ENCODE measurements at regions not wholly inside any gene's neighbourhood (a gene's known extent, or its start where the extent isn't known, plus 50 kb on each side); places are given as distances from the start of the nearest gene placed in this dataset.
"Not testable (repeated sequence)": the region's sequence is repeated elsewhere in the genome, so short reads cannot be mapped to it uniquely, and the experiment has no call there.

- H3K27ac ChIP-seq = no peak overlapping the region
- intact Hi-C loops (cut with DNase I) = no loop called here
Observed at GRCh38 chr6:141946502-141946901, 186.2 kb upstream of the GJE1 start.

GRCh38 chr6:141938664-141939063 lies 194.1 kb upstream of the GJE1 start:
- H3K4me1 ChIP-seq = no peaks in the 10 kb centered on the region
- WGBS, 2 donors = 33 to 54% methylated on average over 1 of the region's 1 CpG
- H3K9me3 ChIP-seq = peaks cover 0 to 4% (median 0%) of the 10 kb centered on the region in 3 donors
- intact Hi-C loops (cut with DNase I) = no loop called here
- H3K27ac ChIP-seq = no peak overlapping the region
- TF ChIP-seq CTCF (IDR thresholded peaks at IDR 0.05) (no peak), POLR2A (IDR thresholded peaks at IDR 0.05) (no peak)
- no peaks in the 10 kb centered on the region for H3K27me3 ChIP-seq
- no peaks in the 10 kb centered on the region for H3K36me3 ChIP-seq
- H3K4me3 ChIP-seq = no peak overlapping the region
- no peak for DNase-seq

More at GRCh38 chr6:141946502-141946901, 186.2 kb upstream of the GJE1 start:
- TF ChIP-seq CTCF (IDR thresholded peaks at IDR 0.05) = no peak
- no peak for TF ChIP-seq POLR2A (IDR thresholded peaks at IDR 0.05)
- WGBS, 2 donors = 15 to 28% methylated on average over 2 of the region's 2 CpGs
- Histone ChIP-seq H3K4me3 (no peak overlapping the region), H3K4me1 (no peaks in the 10 kb centered on the region), H3K36me3 (no peaks in the 10 kb centered on the region), H3K9me3 (peaks cover 0 to 10% (median 0%) of the 10 kb centered on the region in 3 donors), H3K27me3 (no peaks in the 10 kb centered on the region)
- no peak for DNase-seq

GRCh38 chr6:141932685-141933084 lies 200.0 kb upstream of the GJE1 start:
- H3K9me3 ChIP-seq = no peaks in the 10 kb centered on the region
- no peak overlapping the region for H3K27ac ChIP-seq
- WGBS, 2 donors = 59 to 63% methylated on average over 2 to 3 of the region's 3 CpGs
- H3K36me3 ChIP-seq = no peaks in the 10 kb centered on the region
- H3K4me1 ChIP-seq = no peaks in the 10 kb centered on the region
- no peak for DNase-seq
- no peak overlapping the region for H3K4me3 ChIP-seq
- no peak for TF ChIP-seq CTCF (IDR thresholded peaks at IDR 0.05)
- TF ChIP-seq POLR2A (IDR thresholded peaks at IDR 0.05) = no peak
- intact Hi-C loops (cut with DNase I) = no loop called here
- no peaks in the 10 kb centered on the region for H3K27me3 ChIP-seq

GRCh38 chr6:141926200-141926900 lies 206.4 kb upstream of the GJE1 start:
- H3K4me1 ChIP-seq; H3K36me3 ChIP-seq; H3K27me3 ChIP-seq; H3K9me3 ChIP-seq; H3K27ac ChIP-seq; H3K4me3 ChIP-seq; intact Hi-C loops (cut with DNase I); DNase-seq: not testable (repeated sequence)
- WGBS, 2 donors = 46% methylated on average over 2 to 4 of the region's 7 CpGs

- DNase-seq = no peak
- Histone ChIP-seq H3K9me3 (no peaks in the 10 kb centered on the region), H3K36me3 (no peaks in the 10 kb centered on the region), H3K27me3 (no peaks in the 10 kb centered on the region), H3K4me1 (no peaks in the 10 kb centered on the region), H3K4me3 (no peak overlapping the region), H3K27ac (no peak overlapping the region)
- intact Hi-C loops (cut with DNase I) = no loop called here
- TF ChIP-seq POLR2A (IDR thresholded peaks at IDR 0.05) = no peak
- no peak for TF ChIP-seq CTCF (IDR thresholded peaks at IDR 0.05)
Observed at GRCh38 chr6:141925001-141925400, 207.7 kb upstream of the GJE1 start.

GRCh38 chr6:141922898-141923297 lies 209.8 kb upstream of the GJE1 start:
- no peak for DNase-seq
- no peaks in the 10 kb centered on the region for H3K9me3 ChIP-seq
- no peaks in the 10 kb centered on the region for H3K4me1 ChIP-seq
- no peak overlapping the region for H3K4me3 ChIP-seq
- 69 to 72% methylated on average over 2 of the region's 2 CpGs for WGBS, 2 donors
- H3K27me3 ChIP-seq = no peaks in the 10 kb centered on the region
- no peak overlapping the region for H3K27ac ChIP-seq
- intact Hi-C loops (cut with DNase I) = no loop called here
- TF ChIP-seq CTCF (IDR thresholded peaks at IDR 0.05) = no peak
- no peak for TF ChIP-seq POLR2A (IDR thresholded peaks at IDR 0.05)
- no peaks in the 10 kb centered on the region for H3K36me3 ChIP-seq

- WGBS, 2 donors = 87 to 91% methylated on average over 12 to 20 of the region's 30 CpGs
Observed at GRCh38 chr6:141916682-141917505, 215.8 kb upstream of the GJE1 start.

More at GRCh38 chr6:141916682-141917505, 215.8 kb upstream of the GJE1 start:
- intact Hi-C loops (cut with DNase I); H3K9me3 ChIP-seq; H3K27me3 ChIP-seq; H3K4me3 ChIP-seq; H3K36me3 ChIP-seq; H3K27ac ChIP-seq; H3K4me1 ChIP-seq; DNase-seq: not testable (repeated sequence)
